ENCODE measurements at regions not wholly inside any gene's neighbourhood (a gene's known extent, or its start where the extent isn't known, plus 50 kb on each side); places are given as distances from the start of the nearest gene placed in this dataset.

- Mint-ChIP-seq H3K36me3 (ENCODE audit: unreplicated experiment) (no peaks in the 10 kb centered on the region), H3K9me3 (ENCODE audit: unreplicated experiment) (peaks cover 10% of the 10 kb centered on the region), H3K27me3 (ENCODE audit: unreplicated experiment) (peaks cover 3% of the 10 kb centered on the region), H3K27ac (ENCODE audit: unreplicated experiment) (no peak overlapping the region), H3K4me3 (ENCODE audit: unreplicated experiment) (no peak overlapping the region), H3K4me1 (ENCODE audit: unreplicated experiment) (no peaks in the 10 kb centered on the region)
- no peak for TF ChIP-seq CTCF (IDR thresholded peaks at IDR 0.05)
- DNase-seq (ENCODE audit: extremely low spot score, unreplicated experiment): no peak
Measured at GRCh38 chr13:100962585-100962984, 288.0 kb upstream of the TMTC4 start.

GRCh38 chr13:100961186-100961585 is 286.6 kb upstream of the TMTC4 start:
- no peaks in the 10 kb centered on the region for H3K27me3 Mint-ChIP-seq (ENCODE audit: unreplicated experiment)
- no peak for TF ChIP-seq CTCF (IDR thresholded peaks at IDR 0.05)
- no peak overlapping the region for H3K27ac Mint-ChIP-seq (ENCODE audit: unreplicated experiment)
- no peaks in the 10 kb centered on the region for H3K36me3 Mint-ChIP-seq (ENCODE audit: unreplicated experiment)
- H3K4me1 Mint-ChIP-seq (ENCODE audit: unreplicated experiment): no peaks in the 10 kb centered on the region
- H3K4me3 Mint-ChIP-seq (ENCODE audit: unreplicated experiment): no peak overlapping the region
- no peak for DNase-seq (ENCODE audit: extremely low spot score, unreplicated experiment)
- H3K9me3 Mint-ChIP-seq (ENCODE audit: unreplicated experiment): no peaks in the 10 kb centered on the region

GRCh38 chr13:100958831-100959230 is 284.2 kb upstream of the TMTC4 start:
- no peak for DNase-seq (ENCODE audit: extremely low spot score, unreplicated experiment)
- H3K27ac Mint-ChIP-seq (ENCODE audit: unreplicated experiment): no peak overlapping the region
- no peak for TF ChIP-seq CTCF (IDR thresholded peaks at IDR 0.05)
- peaks cover 2% of the 10 kb centered on the region for H3K4me1 Mint-ChIP-seq (ENCODE audit: unreplicated experiment)
- no peaks in the 10 kb centered on the region for H3K27me3 Mint-ChIP-seq (ENCODE audit: unreplicated experiment)
- H3K36me3 Mint-ChIP-seq (ENCODE audit: unreplicated experiment): no peaks in the 10 kb centered on the region
- H3K9me3 Mint-ChIP-seq (ENCODE audit: unreplicated experiment): no peaks in the 10 kb centered on the region
- H3K4me3 Mint-ChIP-seq (ENCODE audit: unreplicated experiment): no peak overlapping the region

- no peaks in the 10 kb centered on the region for H3K27me3 Mint-ChIP-seq (ENCODE audit: unreplicated experiment)
- H3K4me3 Mint-ChIP-seq (ENCODE audit: unreplicated experiment): no peak overlapping the region
- H3K27ac Mint-ChIP-seq (ENCODE audit: unreplicated experiment): no peak overlapping the region
- H3K4me1 Mint-ChIP-seq (ENCODE audit: unreplicated experiment): peaks cover 2% of the 10 kb centered on the region
- no peak for DNase-seq (ENCODE audit: extremely low spot score, unreplicated experiment)
- H3K36me3 Mint-ChIP-seq (ENCODE audit: unreplicated experiment): no peaks in the 10 kb centered on the region
- H3K9me3 Mint-ChIP-seq (ENCODE audit: unreplicated experiment): no peaks in the 10 kb centered on the region
- TF ChIP-seq CTCF (IDR thresholded peaks at IDR 0.05): no peak
Measured at GRCh38 chr13:100957741-100958140, 283.1 kb upstream of the TMTC4 start.

GRCh38 chr13:100954430-100955305 is 280.1 kb upstream of the TMTC4 start:
- Mint-ChIP-seq H3K36me3 (ENCODE audit: unreplicated experiment) (no peaks in the 10 kb centered on the region), H3K27ac (ENCODE audit: unreplicated experiment) (no peak overlapping the region), H3K9me3 (ENCODE audit: unreplicated experiment) (no peaks in the 10 kb centered on the region), H3K4me3 (ENCODE audit: unreplicated experiment) (no peak overlapping the region), H3K27me3 (ENCODE audit: unreplicated experiment) (no peaks in the 10 kb centered on the region), H3K4me1 (ENCODE audit: unreplicated experiment) (peaks cover 2% of the 10 kb centered on the region)
- TF ChIP-seq CTCF (IDR thresholded peaks at IDR 0.05): no peak
- no peak for DNase-seq (ENCODE audit: extremely low spot score, unreplicated experiment)

Measured in osteocyte (in vitro differentiated cells).